Activated CD8-positive, alpha-beta memory T cell treated with anti-CD3 and anti-CD28 coated beads for 36 hours (primary cell): ENCODE measurements at regions not wholly inside any gene's neighbourhood (a gene's known extent, or its start where the extent isn't known, plus 50 kb on each side); places are given as distances from the start of the nearest gene placed in this dataset.

Experiments
- CTCF ChIA-PET: fragments of 350-600 bp; sonication (Branson Sonifier 250); formaldehyde crosslinking; loops from one replicate; lab custom pipeline; 2021; ENCODE audit warnings: antibody characterized with exemption; lab: Charles Lee
- POLR2A ChIA-PET: fragments of 350-600 bp; sonication (Branson Sonifier 250); formaldehyde crosslinking; loops from one replicate; lab custom pipeline; 2021; ENCODE audit warnings: antibody characterized with exemption; lab: Charles Lee

GRCh38 chr11:28571371-28571770, 463.2 kb downstream of the METTL15 start:
- ChIA-PET POLR2A (no interaction called here), CTCF (no interaction called here)

DNA sequence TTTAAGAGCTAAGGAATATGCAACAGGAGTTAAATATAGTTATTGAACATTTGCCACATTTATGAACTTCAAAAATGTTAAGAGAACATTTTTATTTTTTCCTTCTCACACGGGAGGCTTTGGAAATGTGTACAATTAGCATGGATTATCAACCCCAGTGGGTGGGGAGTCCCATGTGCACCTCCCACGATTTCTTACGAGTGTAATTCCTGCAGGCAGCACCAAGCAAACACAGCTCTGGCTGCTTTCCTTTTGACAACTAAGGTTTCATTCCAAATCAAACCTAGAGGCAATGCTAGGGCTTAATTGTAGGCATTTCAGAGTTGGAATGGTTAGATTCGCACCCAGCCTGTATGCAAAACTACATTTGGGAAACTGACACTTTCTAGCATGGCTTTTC, 460.9 kb downstream of the METTL15 start:
- ChIA-PET POLR2A (no interaction called here), CTCF (no interaction called here)

DNA sequence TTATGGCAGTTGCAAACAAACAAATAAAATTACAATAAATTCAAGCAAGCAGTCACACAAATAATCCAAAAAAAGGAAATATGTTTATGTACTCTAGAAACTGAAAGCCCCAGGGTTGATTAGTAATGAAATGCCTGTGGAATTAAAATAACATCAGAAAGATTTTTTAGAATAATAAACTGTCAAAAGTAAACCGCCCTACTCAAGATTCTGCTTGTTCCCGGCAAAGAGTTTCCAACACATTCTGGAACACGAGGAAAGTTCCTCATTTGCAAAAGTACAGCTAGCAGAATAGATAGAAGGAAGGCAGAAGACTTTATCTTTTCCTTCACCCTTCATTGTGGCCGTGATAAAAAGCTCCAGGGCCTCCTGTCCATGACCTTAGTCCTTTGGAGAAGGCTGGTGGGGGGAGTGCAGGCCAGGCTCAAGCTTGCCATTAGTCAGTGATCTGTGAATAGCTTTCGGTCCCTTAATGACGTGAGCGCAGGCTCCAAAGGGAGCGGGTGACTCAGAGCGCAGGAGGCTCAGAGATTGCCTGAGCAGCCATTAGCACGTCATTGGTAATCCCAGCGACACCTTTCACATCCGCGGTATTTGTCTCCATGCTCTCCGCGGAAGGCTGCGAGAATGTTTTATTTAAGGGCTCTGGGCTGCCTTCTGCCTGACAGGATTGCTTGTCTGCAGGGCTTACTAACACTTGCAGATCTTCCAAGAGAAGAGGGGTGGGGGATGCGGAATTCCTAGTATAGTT, 458.3 kb downstream of the METTL15 start:
- ChIA-PET CTCF (no interaction called here), POLR2A (no interaction called here)

GRCh38 chr11:28559492-28559891, 451.3 kb downstream of the METTL15 start:
- POLR2A ChIA-PET, result no interaction called here
- CTCF ChIA-PET, result no interaction called here

- POLR2A ChIA-PET, result no interaction called here
Measured at GRCh38 chr11:28547321-28547741, 439.1 kb downstream of the METTL15 start.

DNA sequence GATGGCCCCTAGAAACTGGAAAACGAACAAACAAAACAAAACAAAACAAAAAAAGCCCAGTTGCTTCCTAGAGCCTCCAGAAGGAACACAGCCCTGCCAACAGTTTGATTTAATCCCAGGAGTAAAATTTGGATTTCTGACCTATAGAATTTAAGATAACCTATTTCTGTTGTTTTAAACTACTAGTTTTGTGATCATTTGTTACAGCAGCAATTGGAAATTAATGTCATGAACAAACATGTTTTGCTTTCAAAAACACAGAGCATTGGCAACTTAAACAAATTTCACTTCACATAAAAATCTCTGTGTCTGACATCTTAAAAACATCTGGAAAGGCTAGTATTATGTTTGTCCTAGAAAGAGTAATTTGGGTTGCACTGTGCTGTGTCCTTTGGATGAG, 437.3 kb downstream of the METTL15 start:
- ChIA-PET CTCF (no interaction called here), POLR2A (no interaction called here)

More at GRCh38 chr11:28547321-28547741, 439.1 kb downstream of the METTL15 start:
- CTCF ChIA-PET, result interaction anchor here (0.6 kb wide), 1 partner anchor 96 kb away, joined by 3 read pairs; no protein-coding TSS in a partner anchor

GRCh38 chr11:28542561-28542960, 434.4 kb downstream of the METTL15 start:
- ChIA-PET POLR2A (no interaction called here), CTCF (no interaction called here)

GRCh38 chr11:28539239-28540030, 431.2 kb downstream of the METTL15 start:
- CTCF ChIA-PET, result no interaction called here
- POLR2A ChIA-PET, result no interaction called here

GRCh38 chr11:28537822-28538221, 429.6 kb downstream of the METTL15 start:
- CTCF ChIA-PET, result no interaction called here

GRCh38 chr11:28536504-28537267, 428.5 kb downstream of the METTL15 start:
- CTCF ChIA-PET, result no interaction called here

More at GRCh38 chr11:28537822-28538221, 429.6 kb downstream of the METTL15 start:
- POLR2A ChIA-PET, result no interaction called here

GRCh38 chr11:28535677-28536076, 427.5 kb downstream of the METTL15 start:
- POLR2A ChIA-PET, result no interaction called here
- CTCF ChIA-PET, result no interaction called here

More at GRCh38 chr11:28536504-28537267, 428.5 kb downstream of the METTL15 start:
- POLR2A ChIA-PET, result no interaction called here

- POLR2A ChIA-PET, result no interaction called here
- CTCF ChIA-PET, result interaction anchor here (1.4 to 1.5 kb wide), 2 partner anchors 26 to 831 kb away, joined by 3 to 10 read pairs; no protein-coding TSS in a partner anchor
Measured at GRCh38 chr11:28529540-28530410, 421.6 kb downstream of the METTL15 start.

DNA sequence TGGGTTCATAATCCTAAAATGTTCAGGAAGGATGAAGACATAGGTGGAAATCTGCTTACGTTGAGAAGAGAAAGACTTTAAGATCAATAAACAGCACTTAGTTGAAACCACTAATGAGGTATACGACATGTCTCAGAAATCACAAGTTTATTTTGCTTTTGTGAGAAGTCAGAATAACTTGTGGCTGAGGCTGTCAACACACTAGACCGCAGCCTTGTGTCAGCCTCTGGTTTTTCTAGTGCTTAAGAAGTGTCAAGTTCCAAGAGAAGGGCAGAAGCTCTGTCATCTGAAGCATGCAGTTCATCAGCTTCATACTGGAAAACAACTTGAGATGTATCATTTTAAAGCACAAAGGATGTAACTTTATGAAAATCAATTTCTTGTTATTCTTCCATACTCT, 420.9 kb downstream of the METTL15 start:
- CTCF ChIA-PET, result interaction anchor here (1.4 to 1.5 kb wide), 2 partner anchors 25 to 830 kb away, joined by 3 to 10 read pairs; no protein-coding TSS in a partner anchor
- POLR2A ChIA-PET, result no interaction called here

DNA sequence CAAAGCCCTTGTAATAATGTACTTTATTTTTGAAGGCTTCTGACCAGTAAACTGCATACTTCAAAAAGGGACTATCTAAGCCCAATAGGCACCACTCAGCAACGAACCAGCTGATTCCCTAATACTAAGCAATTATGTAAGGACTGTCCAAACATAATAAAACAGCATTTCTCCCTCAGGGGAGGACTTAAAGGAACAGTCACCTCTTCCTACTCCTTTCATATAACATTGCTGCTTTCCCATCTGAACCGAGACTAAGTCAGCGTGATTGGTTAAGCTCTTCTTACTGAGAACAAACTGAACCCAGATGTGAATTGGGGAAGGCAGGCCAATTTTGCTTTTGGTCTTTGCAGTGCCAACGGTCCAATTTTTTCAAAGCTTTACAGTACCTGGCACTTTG, 420.0 kb downstream of the METTL15 start:
- POLR2A ChIA-PET, result no interaction called here
- CTCF ChIA-PET, result no interaction called here

- CTCF ChIA-PET, result interaction anchor here (0.7 kb wide), 1 partner anchor 150 kb away, joined by 3 read pairs; no protein-coding TSS in a partner anchor
- POLR2A ChIA-PET, result no interaction called here
Measured at GRCh38 chr11:28526406-28526751, 418.2 kb downstream of the METTL15 start.

DNA sequence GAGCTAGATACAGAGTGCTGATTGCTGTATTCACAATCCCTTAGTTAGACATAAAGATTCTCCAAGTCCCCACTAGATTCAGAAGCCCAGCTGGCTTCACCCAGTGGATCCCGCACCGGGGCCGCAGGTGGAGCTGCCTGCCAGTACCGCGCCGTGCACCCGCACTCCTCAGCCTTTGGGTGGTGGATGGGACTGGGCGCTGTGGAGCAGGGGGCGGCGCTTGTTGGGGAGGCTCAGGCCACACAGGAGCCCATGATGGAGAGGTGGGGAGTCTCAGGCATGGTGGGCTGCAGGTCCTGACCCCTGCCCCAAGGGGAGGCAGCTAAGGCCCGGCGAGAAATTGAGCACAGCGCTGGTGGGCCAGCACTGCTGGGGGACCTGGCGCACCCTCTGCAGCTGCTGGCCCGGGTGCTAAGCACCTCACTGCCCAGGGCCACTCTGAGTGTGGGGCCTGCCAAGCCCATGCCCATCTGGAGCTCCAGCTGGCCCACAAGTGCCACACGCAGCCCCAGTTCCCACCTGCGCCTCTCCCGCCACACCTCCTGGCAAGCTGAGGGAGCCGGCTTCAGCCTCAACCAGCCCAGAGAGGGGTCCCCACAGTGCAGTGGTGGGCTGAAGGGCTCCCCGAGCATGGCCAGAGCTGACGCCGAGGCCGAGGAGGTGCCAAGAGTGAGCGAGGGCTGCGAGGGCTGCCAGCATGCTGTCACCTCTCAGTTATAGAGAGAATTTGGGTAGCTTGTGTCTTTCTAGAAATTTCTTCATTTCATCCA, 417.6 kb downstream of the METTL15 start:
- ChIA-PET POLR2A (no interaction called here), CTCF (no interaction called here)

GRCh38 chr11:28524098-28524497, 415.9 kb downstream of the METTL15 start:
- ChIA-PET POLR2A (no interaction called here), CTCF (no interaction called here)

DNA sequence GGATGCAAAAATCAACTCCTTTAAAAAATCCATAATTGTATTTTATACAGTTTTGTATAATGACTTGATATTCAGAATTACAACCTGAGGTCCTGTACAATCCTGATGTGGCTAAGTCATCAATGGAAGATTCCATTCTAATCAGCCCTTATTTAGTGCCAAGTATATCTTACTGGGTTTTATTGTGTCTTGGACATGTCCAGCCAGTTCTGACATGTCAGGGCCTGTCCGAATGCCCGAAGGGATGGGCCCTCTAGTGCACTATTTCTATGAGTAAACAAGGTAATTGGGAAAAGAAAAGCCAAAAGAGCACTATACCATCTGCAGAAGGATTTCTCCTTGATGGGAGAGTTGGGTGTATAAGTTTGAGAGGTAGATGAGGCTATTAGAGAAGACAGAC, 412.9 kb downstream of the METTL15 start:
- ChIA-PET CTCF (no interaction called here), POLR2A (no interaction called here)
